ENCODE measurements at regions not wholly inside any gene's neighbourhood (a gene's known extent, or its start where the extent isn't known, plus 50 kb on each side); places are given as distances from the start of the nearest gene placed in this dataset.

DNA sequence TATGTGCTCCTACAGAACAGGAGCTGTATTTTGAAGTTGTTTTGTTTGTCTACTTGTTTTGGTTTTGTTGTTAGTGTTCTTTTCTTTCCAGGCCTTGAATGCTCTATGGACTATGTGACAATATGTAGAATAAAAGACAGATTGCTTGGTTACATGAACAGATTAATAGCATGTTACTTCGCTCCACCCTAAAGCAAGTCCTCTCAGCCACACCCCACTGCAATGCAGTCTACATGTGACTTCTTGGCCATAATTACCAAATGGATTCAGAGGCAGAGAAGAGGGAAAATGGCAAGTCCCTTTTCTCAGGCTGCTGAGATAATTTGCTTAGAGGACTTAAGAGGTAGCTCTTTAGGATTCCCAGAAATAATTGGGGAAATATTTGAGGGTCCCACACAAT lies 123.2 kb upstream of the CYP1B1 start:
- H3K9me3 ChIP-seq (ENCODE audit: low read length) = no peaks in the 10 kb centered on the region
- no peaks in the 10 kb centered on the region for H3K27me3 ChIP-seq (ENCODE audit: insufficient read depth, low read length)
- H3K36me3 ChIP-seq (ENCODE audit: insufficient read depth, low read length) = no peaks in the 10 kb centered on the region
- H3K4me1 ChIP-seq (ENCODE audit: insufficient read depth, low read length) = peaks cover 25% of the 10 kb centered on the region
- H2AFZ ChIP-seq (ENCODE audit: low read depth, low read length) = no peak overlapping the region
- H3K4me3 ChIP-seq (ENCODE audit: low read length) = no peak overlapping the region

GRCh38 chr2:38194751-38195150 lies 118.8 kb upstream of the CYP1B1 start:
- H3K9me3 ChIP-seq (ENCODE audit: low read length) = no peaks in the 10 kb centered on the region
- no peak overlapping the region for H2AFZ ChIP-seq (ENCODE audit: low read depth, low read length)
- H3K36me3 ChIP-seq (ENCODE audit: insufficient read depth, low read length) = no peaks in the 10 kb centered on the region
- H3K4me1 ChIP-seq (ENCODE audit: insufficient read depth, low read length) = peaks cover 13% of the 10 kb centered on the region
- no peaks in the 10 kb centered on the region for H3K27me3 ChIP-seq (ENCODE audit: insufficient read depth, low read length)
- no peak overlapping the region for H3K4me3 ChIP-seq (ENCODE audit: low read length)

DNA sequence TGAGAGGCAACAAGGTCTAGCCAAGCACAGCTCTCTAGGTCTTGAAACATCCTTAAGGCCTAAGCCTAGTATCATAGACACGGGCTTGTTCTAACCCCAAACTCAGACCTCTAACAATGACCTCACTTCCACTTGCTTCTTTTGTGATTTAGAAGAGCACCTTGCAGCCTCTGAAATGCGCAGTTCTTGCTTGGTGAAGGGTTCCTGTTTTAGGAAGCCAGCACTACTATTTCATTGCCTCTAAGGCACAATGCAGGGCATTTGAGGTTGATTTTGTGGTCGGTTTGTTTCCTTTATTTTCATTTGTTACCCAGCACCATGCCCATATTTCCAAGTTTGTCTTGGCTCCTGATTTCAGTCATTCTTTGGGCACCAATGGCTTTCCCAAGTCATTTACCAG lies 117.0 kb upstream of the CYP1B1 start:
- H3K4me1 ChIP-seq (ENCODE audit: insufficient read depth, low read length) = peaks cover 6% of the 10 kb centered on the region
- no peaks in the 10 kb centered on the region for H3K9me3 ChIP-seq (ENCODE audit: low read length)
- H2AFZ ChIP-seq (ENCODE audit: low read depth, low read length) = no peak overlapping the region
- H3K27me3 ChIP-seq (ENCODE audit: insufficient read depth, low read length) = no peaks in the 10 kb centered on the region
- H3K4me3 ChIP-seq (ENCODE audit: low read length) = no peak overlapping the region
- H3K36me3 ChIP-seq (ENCODE audit: insufficient read depth, low read length) = no peaks in the 10 kb centered on the region

GRCh38 chr2:38192046-38192445 lies 116.1 kb upstream of the CYP1B1 start:
- H3K4me1 ChIP-seq (ENCODE audit: insufficient read depth, low read length) = no peaks in the 10 kb centered on the region
- no peaks in the 10 kb centered on the region for H3K36me3 ChIP-seq (ENCODE audit: insufficient read depth, low read length)
- no peaks in the 10 kb centered on the region for H3K27me3 ChIP-seq (ENCODE audit: insufficient read depth, low read length)
- no peak overlapping the region for H3K4me3 ChIP-seq (ENCODE audit: low read length)
- H3K9me3 ChIP-seq (ENCODE audit: low read length) = no peaks in the 10 kb centered on the region
- H2AFZ ChIP-seq (ENCODE audit: low read depth, low read length) = no peak overlapping the region

- no peaks in the 10 kb centered on the region for H3K9me3 ChIP-seq (ENCODE audit: low read length)
- no peaks in the 10 kb centered on the region for H3K4me1 ChIP-seq (ENCODE audit: insufficient read depth, low read length)
- H3K36me3 ChIP-seq (ENCODE audit: insufficient read depth, low read length) = no peaks in the 10 kb centered on the region
- no peaks in the 10 kb centered on the region for H3K27me3 ChIP-seq (ENCODE audit: insufficient read depth, low read length)
- no peak overlapping the region for H3K4me3 ChIP-seq (ENCODE audit: low read length)
- no peak overlapping the region for H2AFZ ChIP-seq (ENCODE audit: low read depth, low read length)
These were observed 115.6 kb upstream of the CYP1B1 start for GRCh38 chr2:38191516-38191915.

- H3K36me3 ChIP-seq (ENCODE audit: insufficient read depth, low read length) = no peaks in the 10 kb centered on the region
- no peak overlapping the region for H3K4me3 ChIP-seq (ENCODE audit: low read length)
- H2AFZ ChIP-seq (ENCODE audit: low read depth, low read length) = no peak overlapping the region
- H3K4me1 ChIP-seq (ENCODE audit: insufficient read depth, low read length) = no peaks in the 10 kb centered on the region
- no peaks in the 10 kb centered on the region for H3K27me3 ChIP-seq (ENCODE audit: insufficient read depth, low read length)
- no peaks in the 10 kb centered on the region for H3K9me3 ChIP-seq (ENCODE audit: low read length)
These were observed 114.7 kb upstream of the CYP1B1 start for GRCh38 chr2:38190542-38191218.

- no peaks in the 10 kb centered on the region for H3K36me3 ChIP-seq (ENCODE audit: insufficient read depth, low read length)
- H3K4me3 ChIP-seq (ENCODE audit: low read length) = no peak overlapping the region
- no peaks in the 10 kb centered on the region for H3K27me3 ChIP-seq (ENCODE audit: insufficient read depth, low read length)
- H3K4me1 ChIP-seq (ENCODE audit: insufficient read depth, low read length) = no peaks in the 10 kb centered on the region
- no peaks in the 10 kb centered on the region for H3K9me3 ChIP-seq (ENCODE audit: low read length)
- no peak overlapping the region for H2AFZ ChIP-seq (ENCODE audit: low read depth, low read length)
These were observed 111.6 kb upstream of the CYP1B1 start for GRCh38 chr2:38187541-38188011.

DNA sequence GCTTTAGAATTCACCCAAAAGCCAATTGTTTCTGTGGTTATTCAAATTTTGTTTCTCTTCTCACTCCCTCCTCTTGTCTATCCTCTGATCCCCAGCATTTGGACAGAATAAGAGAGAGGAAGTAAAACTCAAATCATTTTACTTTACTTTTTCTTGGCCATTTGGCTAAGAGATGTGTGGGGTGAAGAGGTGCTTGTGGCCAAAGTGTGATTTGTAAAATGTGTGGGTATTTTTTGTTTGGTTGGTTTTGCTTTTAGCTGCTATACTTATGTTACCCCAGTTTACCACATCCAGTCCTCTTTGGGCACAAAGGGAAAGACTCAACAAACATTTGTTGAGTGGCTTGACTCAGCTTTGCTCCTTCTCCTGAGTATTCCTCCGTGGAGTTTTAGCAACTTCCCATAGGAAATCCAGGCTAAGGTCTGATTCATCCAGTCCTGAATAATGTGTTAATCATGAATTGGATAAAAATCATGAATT lies 109.1 kb upstream of the CYP1B1 start:
- no peaks in the 10 kb centered on the region for H3K9me3 ChIP-seq (ENCODE audit: low read length)
- no peaks in the 10 kb centered on the region for H3K36me3 ChIP-seq (ENCODE audit: insufficient read depth, low read length)
- H3K4me3 ChIP-seq (ENCODE audit: low read length) = no peak overlapping the region
- no peaks in the 10 kb centered on the region for H3K4me1 ChIP-seq (ENCODE audit: insufficient read depth, low read length)
- H3K27me3 ChIP-seq (ENCODE audit: insufficient read depth, low read length) = no peaks in the 10 kb centered on the region
- no peak overlapping the region for H2AFZ ChIP-seq (ENCODE audit: low read depth, low read length)

DNA sequence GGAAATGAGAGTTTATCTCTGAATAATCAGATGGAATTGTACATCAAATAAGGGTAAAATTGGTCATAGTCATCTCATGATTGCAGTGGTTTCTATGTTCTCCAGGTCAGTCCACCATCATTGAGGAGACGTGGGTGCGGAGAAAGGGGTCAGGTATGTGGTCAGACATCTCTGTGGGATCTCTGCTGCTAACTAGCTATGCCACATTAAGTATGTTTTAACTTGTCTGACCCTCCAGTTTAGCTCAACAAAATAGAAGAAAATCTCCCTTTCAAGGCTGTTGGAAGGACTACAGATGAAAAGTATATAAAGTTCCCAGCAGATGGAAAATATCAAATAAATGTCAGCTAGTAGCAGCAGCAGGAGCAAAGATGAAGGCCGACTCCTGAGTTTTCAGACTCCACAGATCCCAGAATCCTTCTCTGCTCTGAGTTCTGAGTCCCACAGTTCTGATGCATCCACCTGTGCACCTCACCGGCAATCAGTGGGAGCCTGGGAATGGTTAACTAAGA lies 106.6 kb upstream of the CYP1B1 start:
- Histone ChIP-seq H3K9me3 (ENCODE audit: low read length) (no peaks in the 10 kb centered on the region), H3K4me3 (ENCODE audit: low read length) (no peak overlapping the region), H3K27me3 (ENCODE audit: insufficient read depth, low read length) (no peaks in the 10 kb centered on the region), H3K36me3 (ENCODE audit: insufficient read depth, low read length) (no peaks in the 10 kb centered on the region), H2AFZ (ENCODE audit: low read depth, low read length) (no peak overlapping the region), H3K4me1 (ENCODE audit: insufficient read depth, low read length) (peaks cover 9% of the 10 kb centered on the region)

DNA sequence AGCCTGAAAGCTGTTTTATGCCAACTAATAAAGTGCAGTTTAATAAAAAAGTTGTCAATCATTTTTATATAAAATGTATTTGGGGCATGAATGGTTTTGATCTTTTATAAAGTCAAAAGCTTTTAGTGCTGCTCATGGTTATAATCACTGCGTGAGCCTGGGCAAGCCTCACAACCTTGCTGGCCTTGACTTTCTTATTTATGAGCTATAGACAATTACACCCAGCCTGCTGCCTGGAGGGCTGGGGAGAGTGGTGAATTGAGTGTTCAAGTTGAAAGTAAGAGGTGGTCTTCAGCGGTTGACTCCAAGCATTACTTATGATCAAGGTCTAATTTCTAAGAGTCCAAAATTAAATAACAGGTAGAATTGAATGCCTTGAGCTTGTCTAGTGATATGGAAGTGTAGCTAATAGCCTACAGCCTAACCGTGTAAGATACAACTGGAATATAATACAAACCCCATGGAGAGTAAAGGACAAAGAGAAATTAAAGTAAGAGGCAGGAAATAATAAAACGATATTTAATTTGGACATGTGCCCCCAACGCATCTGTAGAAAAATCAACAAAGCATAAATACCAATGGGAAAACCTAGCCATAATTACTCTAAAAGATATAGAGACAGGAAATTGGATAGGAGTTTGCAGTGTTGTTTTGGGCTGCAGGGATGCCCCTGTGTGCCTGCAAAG lies 106.0 kb upstream of the CYP1B1 start:
- Histone ChIP-seq H3K4me1 (ENCODE audit: insufficient read depth, low read length) (peaks cover 12% of the 10 kb centered on the region), H2AFZ (ENCODE audit: low read depth, low read length) (no peak overlapping the region), H3K9me3 (ENCODE audit: low read length) (no peaks in the 10 kb centered on the region), H3K4me3 (ENCODE audit: low read length) (no peak overlapping the region), H3K27me3 (ENCODE audit: insufficient read depth, low read length) (no peaks in the 10 kb centered on the region), H3K36me3 (ENCODE audit: insufficient read depth, low read length) (no peaks in the 10 kb centered on the region)

DNA sequence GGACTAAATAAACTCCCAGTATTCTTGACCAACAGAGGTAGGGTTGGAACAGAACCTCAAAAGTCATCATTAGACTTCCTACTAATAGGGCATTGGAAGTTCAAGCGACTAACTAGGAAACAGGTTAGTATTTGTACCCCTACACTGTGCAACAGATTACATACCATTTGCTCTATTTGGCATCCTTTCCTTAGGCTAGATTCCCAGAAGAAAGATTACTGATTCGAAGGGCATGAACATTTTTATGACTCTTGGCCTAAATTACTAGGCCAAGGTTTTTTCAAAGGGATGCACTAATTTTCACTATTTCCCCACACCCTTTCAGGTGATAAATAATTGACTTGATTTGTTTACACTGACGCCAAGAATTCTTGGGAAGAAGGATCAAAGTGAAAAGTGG lies 104.8 kb upstream of the CYP1B1 start:
- H2AFZ ChIP-seq (ENCODE audit: low read depth, low read length) = no peak overlapping the region
- no peaks in the 10 kb centered on the region for H3K9me3 ChIP-seq (ENCODE audit: low read length)
- peaks cover 19% of the 10 kb centered on the region for H3K4me1 ChIP-seq (ENCODE audit: insufficient read depth, low read length)
- H3K27me3 ChIP-seq (ENCODE audit: insufficient read depth, low read length) = no peaks in the 10 kb centered on the region
- no peak overlapping the region for H3K4me3 ChIP-seq (ENCODE audit: low read length)
- no peaks in the 10 kb centered on the region for H3K36me3 ChIP-seq (ENCODE audit: insufficient read depth, low read length)

DNA sequence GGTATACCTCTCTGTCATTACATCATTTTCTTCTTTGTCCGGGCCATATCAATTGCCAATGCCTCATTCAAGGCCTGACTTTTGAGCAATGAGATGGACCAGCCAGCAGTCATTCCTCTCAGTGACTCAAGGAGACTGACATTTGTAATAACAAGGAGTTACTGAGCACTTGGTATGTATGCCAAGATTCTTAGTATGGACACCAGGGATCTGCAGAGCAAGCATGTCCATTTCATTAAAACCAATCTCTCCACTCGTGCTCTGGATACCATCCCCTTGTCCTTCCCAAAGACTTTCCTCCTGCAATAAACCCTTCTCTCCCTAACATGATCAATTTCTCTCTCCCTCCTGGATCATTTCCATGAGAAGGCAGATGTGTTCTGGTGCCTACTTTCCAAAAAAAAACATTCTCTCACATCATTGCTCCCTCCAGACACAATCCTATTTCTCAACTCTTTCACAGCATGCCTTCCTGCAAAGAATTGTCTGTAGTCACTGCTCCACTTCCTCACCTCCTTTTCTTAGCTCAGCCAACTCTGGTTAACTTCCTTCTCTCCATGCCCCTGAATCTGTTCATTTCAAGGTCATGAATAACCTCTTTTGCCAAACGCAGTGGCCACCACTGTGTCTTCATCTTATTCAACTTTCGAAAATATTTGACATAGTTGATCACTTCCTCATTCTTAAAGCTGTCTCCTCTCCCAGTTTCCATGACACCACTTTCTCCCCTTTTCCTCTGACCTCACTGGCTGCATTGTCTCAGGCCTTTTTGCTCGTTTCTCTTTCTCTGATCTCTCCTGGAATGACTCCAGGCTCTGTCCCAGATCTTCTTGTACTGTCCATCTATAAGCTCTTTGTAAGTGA lies 102.8 kb upstream of the CYP1B1 start:
- no peak overlapping the region for H2AFZ ChIP-seq (ENCODE audit: low read depth, low read length)
- no peaks in the 10 kb centered on the region for H3K36me3 ChIP-seq (ENCODE audit: insufficient read depth, low read length)
- no peak overlapping the region for H3K4me3 ChIP-seq (ENCODE audit: low read length)
- peaks cover 21% of the 10 kb centered on the region for H3K4me1 ChIP-seq (ENCODE audit: insufficient read depth, low read length)
- H3K9me3 ChIP-seq (ENCODE audit: low read length) = no peaks in the 10 kb centered on the region
- no peaks in the 10 kb centered on the region for H3K27me3 ChIP-seq (ENCODE audit: insufficient read depth, low read length)

DNA sequence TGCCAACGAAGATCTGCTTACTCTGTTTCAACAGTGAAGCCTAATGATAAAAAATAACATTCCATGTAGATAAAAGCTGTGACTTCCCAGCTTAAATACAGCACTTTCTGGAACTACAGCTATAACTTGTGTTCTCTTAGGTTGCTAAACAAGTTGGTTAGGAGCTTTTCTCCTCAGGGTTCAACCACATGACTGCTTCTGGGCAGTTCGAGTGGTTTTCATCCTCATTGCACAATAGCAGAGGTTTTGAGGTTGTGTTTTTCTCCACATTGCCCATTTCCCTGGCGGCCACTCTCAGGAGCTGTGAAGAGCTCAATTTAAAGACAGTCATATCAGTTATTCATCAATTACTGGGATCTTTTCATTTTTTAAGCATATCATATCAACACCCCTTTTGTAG lies 102.2 kb upstream of the CYP1B1 start:
- no peak overlapping the region for H3K4me3 ChIP-seq (ENCODE audit: low read length)
- H2AFZ ChIP-seq (ENCODE audit: low read depth, low read length) = no peak overlapping the region
- H3K36me3 ChIP-seq (ENCODE audit: insufficient read depth, low read length) = no peaks in the 10 kb centered on the region
- no peaks in the 10 kb centered on the region for H3K27me3 ChIP-seq (ENCODE audit: insufficient read depth, low read length)
- H3K9me3 ChIP-seq (ENCODE audit: low read length) = no peaks in the 10 kb centered on the region
- H3K4me1 ChIP-seq (ENCODE audit: insufficient read depth, low read length) = peaks cover 21% of the 10 kb centered on the region
